ENCODE measurements at regions not wholly inside any gene's neighbourhood (a gene's known extent, or its start where the extent isn't known, plus 50 kb on each side); places are given as distances from the start of the nearest gene placed in this dataset.

GRCh38 chr5:93953442-93953841 is 212.0 kb upstream of the POU5F2 start:
- TF ChIP-seq CTCF (IDR thresholded peaks at IDR 0.05) (no peak), POLR2A (IDR thresholded peaks at IDR 0.05) (no peak), POLR2AphosphoS5 (IDR thresholded peaks at IDR 0.05) (no peak)
